Upper lobe of left lung (tissue), 6 donors: ENCODE measurements at regions not wholly inside any gene's neighbourhood (a gene's known extent, or its start where the extent isn't known, plus 50 kb on each side); places are given as distances from the start of the nearest gene placed in this dataset.
A peak's percentile ranks its signal among the peaks of the same experiment; 100 is the strongest.
"Not testable (repeated sequence)": the region's sequence is repeated elsewhere in the genome, so short reads cannot be mapped to it uniquely, and the experiment has no call there.

Source experiments
- ATAC-seq, 2 donors: fragments of 200-7000 bp; cut with Tn5 transposase; one replicate each; pipeline ENCODE4 v1.9.1; 2022; ENCODE audit warnings: mild to moderate bottlenecking in 2 of 2, moderate library complexity in 2 of 2; ENCODE audit not compliant: low FRiP score in 2 of 2
- DNase-seq, 2 donors: peaks; one replicate each; pipeline ENCODE4 v3.0.0-alpha.2; 2019 to 2020
- H3K27ac ChIP-seq, 4 donors: fragments of 200-600 bp; sonication (generic); one replicate each; pipeline ENCODE4 v1.5.1; 2016 to 2019
- H3K27me3 ChIP-seq, 4 donors: fragments of 200-600 bp; sonication (generic); one replicate each; pipeline ENCODE4 v1.5.1; 2017 to 2019
- H3K36me3 ChIP-seq, 4 donors: fragments of 200-600 bp; sonication (generic); one replicate each; pipeline ENCODE4 v1.5.1; 2016 to 2019
- H3K4me1 ChIP-seq, 4 donors: fragments of 200-600 bp; sonication (generic); one replicate each; pipeline ENCODE4 v1.5.1; 2018 to 2019
- H3K4me3 ChIP-seq, 4 donors: fragments of 200-600 bp; sonication (generic); one replicate each; pipeline ENCODE4 v1.5.1; 2017 to 2019; ENCODE audit warnings: mild to moderate bottlenecking in 2 of 4, moderate library complexity in 1 of 4
- H3K9me3 ChIP-seq, 4 donors: fragments of 200-600 bp; sonication (generic); one replicate each; pipeline ENCODE4 v1.5.1; 2018 to 2019
- CTCF ChIP-seq, 6 experiments: fragments of 450-650 bp in 4 of 6; fragments of 200-600 bp in 2 of 6; sonication (generic) in 2 of 6; IDR thresholded peaks; one replicate each; pipeline ENCODE4 v1.5.1; 2016 to 2019; ENCODE audit warnings: antibody characterized with exemption in 6 of 6
- EP300 ChIP-seq, 4 donors: sonication (generic); formaldehyde crosslinking; IDR thresholded peaks; one replicate each; pipeline ENCODE4 v1.5.1; 2017; ENCODE audit warnings: antibody characterized with exemption in 4 of 4, control low read depth in 2 of 4
- POLR2A ChIP-seq, 4 donors: fragments of 450-650 bp; IDR thresholded peaks; one replicate each; pipeline ENCODE4 v1.5.1; 2016 to 2017; ENCODE audit warnings: antibody characterized with exemption in 4 of 4, mild to moderate bottlenecking in 2 of 4
- POLR2AphosphoS5 ChIP-seq, 2 donors: sonication (generic); formaldehyde crosslinking; IDR thresholded peaks; one replicate each; pipeline ENCODE4 v1.5.1; 2017; ENCODE audit warnings: antibody characterized with exemption in 2 of 2
- WGBS, 2 donors: methylation state at CpG; one replicate each; pipeline ENCODE4 v1.1.5; 2017 to 2018; 5-methylcytosine and 5-hydroxymethylcytosine counted together
- donor health status: DM: no; HTN: no; CAD: no; lungs with moderate emphysema.
- donor health status: DM: no; HTN: yes; CAD: no; lungs with severe emphysema.

- H3K4me3 ChIP-seq, result no peak overlapping the region
- H3K27me3 ChIP-seq, result no peaks in the 10 kb centered on the region
- H3K27ac ChIP-seq, result peak overlapping the region; percentile 64 to 87 (median 78)
- no peaks in the 10 kb centered on the region for H3K36me3 ChIP-seq
- TF ChIP-seq CTCF (IDR thresholded peaks at IDR 0.05) (no peak), EP300 (IDR thresholded peaks at IDR 0.05) (no peak), POLR2AphosphoS5 (IDR thresholded peaks at IDR 0.05) (no peak), POLR2A (IDR thresholded peaks at IDR 0.05) (no peak)
- peaks cover 28 to 50% (median 33%) of the 10 kb centered on the region in 4 donors for H3K4me1 ChIP-seq
- DNase-seq (peak; percentile 20 to 33), ATAC-seq (no peak)
- WGBS, 2 donors, result 82 to 88% methylated on average over 10 to 13 of the region's 13 CpGs
- H3K9me3 ChIP-seq, result no peaks in the 10 kb centered on the region
These were observed 122.9 kb downstream of the METRNL start for GRCh38 chr17:83202002-83203000.

- Histone ChIP-seq H3K36me3 (no peaks in the 10 kb centered on the region), H3K9me3 (no peaks in the 10 kb centered on the region), H3K4me1 (peaks cover 28 to 50% (median 33%) of the 10 kb centered on the region in 4 donors), H3K4me3 (no peak overlapping the region), H3K27me3 (no peaks in the 10 kb centered on the region), H3K27ac (peak overlapping the region; percentile 64 to 87 (median 78))
- DNase-seq, result peak; percentile 64 to 83
- ATAC-seq, result peak; percentile 62 to 88
- WGBS, 2 donors, result 63 to 66% methylated on average over 8 to 9 of the region's 9 CpGs
- TF ChIP-seq EP300 (IDR thresholded peaks at IDR 0.05) (peak in 2 of 4 donors; percentile 71 to 72), POLR2A (IDR thresholded peaks at IDR 0.05) (peak in 1 of 4 donors; percentile 65), CTCF (IDR thresholded peaks at IDR 0.05) (no peak), POLR2AphosphoS5 (IDR thresholded peaks at IDR 0.05) (peak; percentile 54 to 66)
These were observed 123.7 kb downstream of the METRNL start for GRCh38 chr17:83203073-83203471.

GRCh38 chr17:83203472-83204221 is 124.2 kb downstream of the METRNL start:
- WGBS, 2 donors, result 69 to 76% methylated on average over 10 to 20 of the region's 20 CpGs
- Histone ChIP-seq H3K4me1 (peaks cover 25 to 47% (median 29%) of the 10 kb centered on the region in 4 donors), H3K27me3 (no peaks in the 10 kb centered on the region), H3K4me3 (no peak overlapping the region), H3K36me3 (no peaks in the 10 kb centered on the region), H3K9me3 (no peaks in the 10 kb centered on the region), H3K27ac (peak overlapping the region; percentile 64 to 87 (median 78))
- TF ChIP-seq POLR2A (IDR thresholded peaks at IDR 0.05) (no peak), CTCF (IDR thresholded peaks at IDR 0.05) (no peak), EP300 (IDR thresholded peaks at IDR 0.05) (no peak), POLR2AphosphoS5 (IDR thresholded peaks at IDR 0.05) (no peak)
- ATAC-seq (no peak), DNase-seq (peak; percentile 33 to 39)

GRCh38 chr17:83204230-83204725 is 124.9 kb downstream of the METRNL start:
- Histone ChIP-seq H3K4me3 (no peak overlapping the region), H3K9me3 (no peaks in the 10 kb centered on the region), H3K36me3 (no peaks in the 10 kb centered on the region), H3K4me1 (peaks cover 21 to 41% (median 24%) of the 10 kb centered on the region in 4 donors), H3K27ac (peak overlapping the region in 3 of 4 donors; percentile 64 to 87 (median 79)), H3K27me3 (no peaks in the 10 kb centered on the region)
- 93 to 97% methylated on average over 6 to 9 of the region's 9 CpGs for WGBS, 2 donors
- ATAC-seq (no peak), DNase-seq (peak in 1 of 2 donors; percentile 9)
- TF ChIP-seq EP300 (IDR thresholded peaks at IDR 0.05) (no peak), POLR2A (IDR thresholded peaks at IDR 0.05) (no peak), CTCF (IDR thresholded peaks at IDR 0.05) (no peak), POLR2AphosphoS5 (IDR thresholded peaks at IDR 0.05) (no peak)

GRCh38 chr17:83204736-83205386 is 125.5 kb downstream of the METRNL start:
- peak in 1 of 2 donors; percentile 20 for DNase-seq
- not testable (repeated sequence) for H3K36me3 ChIP-seq, H3K9me3 ChIP-seq, ATAC-seq, H3K27ac ChIP-seq, H3K27me3 ChIP-seq, H3K4me3 ChIP-seq
- peaks cover 21 to 38% (median 23%) of the 10 kb centered on the region in 4 donors for H3K4me1 ChIP-seq
- 87 to 98% methylated on average over 9 to 21 of the region's 33 CpGs for WGBS, 2 donors
